ENCODE measurements at regions not wholly inside any gene's neighbourhood (a gene's known extent, or its start where the extent isn't known, plus 50 kb on each side); places are given as distances from the start of the nearest gene placed in this dataset.

DNA sequence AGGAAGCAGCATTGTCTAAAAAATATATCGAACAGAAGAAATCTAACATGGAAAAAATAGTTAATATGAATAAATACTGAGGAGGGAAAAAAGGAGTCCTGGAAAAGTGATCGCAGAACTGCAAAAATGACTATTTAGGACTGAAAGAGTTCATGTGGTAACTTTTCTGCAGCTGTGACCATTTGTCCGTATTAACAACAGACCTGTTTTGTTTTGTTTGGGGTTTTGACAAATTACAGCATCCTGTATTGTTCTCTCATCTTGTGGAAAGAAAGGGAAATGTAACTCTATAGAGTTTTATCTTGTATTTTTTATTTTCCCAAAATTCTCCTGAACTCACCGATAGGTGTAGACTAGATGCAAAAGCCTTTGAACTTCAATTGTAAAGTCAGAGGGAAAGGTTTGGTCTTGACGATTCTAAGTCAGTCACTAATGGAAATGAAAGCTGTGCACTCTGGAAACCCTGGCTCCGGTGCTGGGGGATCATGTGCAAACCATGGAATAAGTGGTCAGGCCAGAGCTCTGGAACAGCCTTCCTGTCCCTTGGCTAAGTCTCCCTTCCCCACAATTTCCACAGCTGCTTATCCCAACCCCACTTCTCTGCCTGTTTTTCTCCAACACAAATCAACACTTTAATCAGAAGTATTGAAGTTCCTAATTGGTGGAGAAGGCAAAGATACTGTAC is 51.2 kb upstream of the MARCKS start:
- no peak overlapping the region for H3K27ac ChIP-seq
- TF ChIP-seq, protein P1, sequence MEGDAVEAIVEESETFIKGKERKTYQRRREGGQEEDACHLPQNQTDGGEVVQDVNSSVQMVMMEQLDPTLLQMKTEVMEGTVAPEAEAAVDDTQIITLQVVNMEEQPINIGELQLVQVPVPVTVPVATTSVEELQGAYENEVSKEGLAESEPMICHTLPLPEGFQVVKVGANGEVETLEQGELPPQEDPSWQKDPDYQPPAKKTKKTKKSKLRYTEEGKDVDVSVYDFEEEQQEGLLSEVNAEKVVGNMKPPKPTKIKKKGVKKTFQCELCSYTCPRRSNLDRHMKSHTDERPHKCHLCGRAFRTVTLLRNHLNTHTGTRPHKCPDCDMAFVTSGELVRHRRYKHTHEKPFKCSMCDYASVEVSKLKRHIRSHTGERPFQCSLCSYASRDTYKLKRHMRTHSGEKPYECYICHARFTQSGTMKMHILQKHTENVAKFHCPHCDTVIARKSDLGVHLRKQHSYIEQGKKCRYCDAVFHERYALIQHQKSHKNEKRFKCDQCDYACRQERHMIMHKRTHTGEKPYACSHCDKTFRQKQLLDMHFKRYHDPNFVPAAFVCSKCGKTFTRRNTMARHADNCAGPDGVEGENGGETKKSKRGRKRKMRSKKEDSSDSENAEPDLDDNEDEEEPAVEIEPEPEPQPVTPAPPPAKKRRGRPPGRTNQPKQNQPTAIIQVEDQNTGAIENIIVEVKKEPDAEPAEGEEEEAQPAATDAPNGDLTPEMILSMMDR (conservative IDR thresholded peaks at IDR 0.05), result no peak
